COR-L47 (cell line): ENCODE measurements at regions not wholly inside any gene's neighbourhood (a gene's known extent, or its start where the extent isn't known, plus 50 kb on each side); places are given as distances from the start of the nearest gene placed in this dataset.

ENCODE experiments used
- DNase-seq: peaks from one replicate; lab custom pipeline; 2025; lab: John Stamatoyannopoulos, UW

GRCh38 chr2:53108246-53108645 lies 659.4 kb upstream of the CHAC2 start:
- DNase-seq, result no peak

GRCh38 chr2:53104263-53104662 lies 663.3 kb upstream of the CHAC2 start:
- no peak for DNase-seq

- DNase-seq, result no peak
Observed at GRCh38 chr2:53103679-53104078, 663.9 kb upstream of the CHAC2 start.

- DNase-seq, result no peak
Observed at GRCh38 chr2:53098696-53099078, 668.9 kb upstream of the CHAC2 start.

- no peak for DNase-seq
Observed at GRCh38 chr2:53096351-53096750, 671.3 kb upstream of the CHAC2 start.

GRCh38 chr2:53095664-53096063 lies 671.9 kb upstream of the CHAC2 start:
- no peak for DNase-seq

GRCh38 chr2:53095227-53095626 lies 672.4 kb upstream of the CHAC2 start:
- no peak for DNase-seq

GRCh38 chr2:53093355-53093754 lies 674.2 kb upstream of the CHAC2 start:
- no peak for DNase-seq

- DNase-seq, result no peak
Observed at GRCh38 chr2:53091183-53091582, 676.4 kb upstream of the CHAC2 start.

- DNase-seq, result no peak
Observed at GRCh38 chr2:53087874-53088461, 679.6 kb upstream of the CHAC2 start.

GRCh38 chr2:53087262-53087873 lies 680.2 kb upstream of the CHAC2 start:
- no peak for DNase-seq

GRCh38 chr2:53077413-53077812 lies 690.2 kb upstream of the CHAC2 start:
- no peak for DNase-seq

- DNase-seq, result no peak
Observed at GRCh38 chr2:53075760-53076159, 691.8 kb upstream of the CHAC2 start.

GRCh38 chr2:53067533-53067932 lies 700.1 kb upstream of the CHAC2 start:
- DNase-seq, result no peak

GRCh38 chr2:53067056-53067455 lies 700.5 kb upstream of the CHAC2 start:
- no peak for DNase-seq

GRCh38 chr2:53064154-53064553 lies 703.5 kb upstream of the CHAC2 start:
- no peak for DNase-seq

- no peak for DNase-seq
Observed at GRCh38 chr2:53058526-53058925, 709.1 kb upstream of the CHAC2 start.

- DNase-seq, result no peak
Observed at GRCh38 chr2:53053937-53054336, 713.7 kb upstream of the CHAC2 start.

- no peak for DNase-seq
Observed at GRCh38 chr2:53051157-53051556, 716.4 kb upstream of the CHAC2 start.

GRCh38 chr2:53040536-53041229 lies 726.9 kb upstream of the CHAC2 start:
- DNase-seq, result no peak

- DNase-seq, result no peak
Observed at GRCh38 chr2:53036196-53036595, 731.4 kb upstream of the CHAC2 start.

GRCh38 chr2:53035153-53035552 lies 732.5 kb upstream of the CHAC2 start:
- DNase-seq, result no peak

- no peak for DNase-seq
Observed at GRCh38 chr2:53033411-53033810, 734.2 kb upstream of the CHAC2 start.
